Keratinocyte (primary cell): ENCODE measurements at regions not wholly inside any gene's neighbourhood (a gene's known extent, or its start where the extent isn't known, plus 50 kb on each side); places are given as distances from the start of the nearest gene placed in this dataset.

ENCODE experiments used
- DNase-seq: peaks from one replicate; pipeline ENCODE4 v3.0.0-alpha.2; 2011; ENCODE audit warnings: low read depth, missing footprints, low spot score
- FAIRE-seq: peaks from 2 replicates; lab custom pipeline; 2011; peaks lifted over from hg19 to GRCh38; lab: Jason Lieb, UNC
- H2AFZ ChIP-seq: 2 replicates; pipeline ENCODE4 v1.6.0; 2012; ENCODE audit warnings: low read length, control low read depth, inconsistent platforms; ENCODE audit not compliant: control insufficient read depth
- H3K27ac ChIP-seq: 2 replicates; pipeline ENCODE4 v1.5.1; 2011; ENCODE audit warnings: low read length; ENCODE audit not compliant: control insufficient read depth, insufficient read depth
- H3K27me3 ChIP-seq: 3 replicates; pipeline ENCODE4 v1.6.0; 2011; ENCODE audit warnings: low read length; ENCODE audit not compliant: control insufficient read depth, insufficient read depth; ENCODE audit errors: extremely low read depth
- H3K36me3 ChIP-seq, 2 experiments: 2 replicates in 1 of 2; 3 replicates in 1 of 2; pipeline ENCODE4 v1.5.1; 2011; ENCODE audit warnings: low read length in 2 of 2, mild to moderate bottlenecking in 1 of 2; ENCODE audit not compliant: control insufficient read depth in 2 of 2, insufficient read depth in 2 of 2; ENCODE audit errors: extremely low read depth in 1 of 2
- H3K4me1 ChIP-seq: 3 replicates; pipeline ENCODE4 v1.5.1; 2011; ENCODE audit warnings: low read length; ENCODE audit not compliant: control insufficient read depth, insufficient read depth; ENCODE audit errors: extremely low read depth
- H3K4me2 ChIP-seq: 3 replicates; pipeline ENCODE4 v1.6.0; 2011; ENCODE audit warnings: low read depth, low read length; ENCODE audit not compliant: control insufficient read depth, insufficient read depth; ENCODE audit errors: extremely low read depth
- H3K4me3 ChIP-seq, 3 experiments: fragments of 200-600 bp in 1 of 3; sonication (generic) in 1 of 3; 2 replicates in 2 of 3; 3 replicates in 1 of 3; pipeline ENCODE4 v1.5.1; 2011 to 2016; ENCODE audit warnings: low read length in 3 of 3, mild to moderate bottlenecking in 3 of 3, control low read depth in 2 of 3, inconsistent platforms in 1 of 3, low read depth in 1 of 3, mixed read lengths in 1 of 3, mixed run types in 1 of 3, moderate library complexity in 1 of 3; ENCODE audit not compliant: control insufficient read depth in 2 of 3, insufficient read depth in 2 of 3; ENCODE audit errors: extremely low read depth in 1 of 3
- H3K79me2 ChIP-seq: 2 replicates; pipeline ENCODE4 v1.6.0; 2012; ENCODE audit warnings: low read length; ENCODE audit not compliant: control insufficient read depth, insufficient read depth
- H3K9ac ChIP-seq: 3 replicates; pipeline ENCODE4 v1.6.0; 2011; ENCODE audit warnings: low read length; ENCODE audit not compliant: control insufficient read depth, insufficient read depth; ENCODE audit errors: extremely low read depth
- H3K9me1 ChIP-seq: 3 replicates; pipeline ENCODE4 v1.6.0; 2011; ENCODE audit warnings: low read length; ENCODE audit not compliant: control insufficient read depth, insufficient read depth; ENCODE audit errors: extremely low read depth
- H3K9me3 ChIP-seq: 2 replicates; pipeline ENCODE4 v1.5.1; 2012; ENCODE audit warnings: low read depth, low read length; ENCODE audit not compliant: control insufficient read depth
- H4K20me1 ChIP-seq: 3 replicates; pipeline ENCODE4 v1.6.0; 2011; ENCODE audit warnings: low read length; ENCODE audit not compliant: control insufficient read depth, insufficient read depth; ENCODE audit errors: extremely low read depth
- CTCF ChIP-seq, 3 experiments: IDR thresholded peaks in 1 of 3; conservative IDR thresholded peaks in 1 of 3; optimal IDR thresholded peaks in 1 of 3; 2 replicates in 2 of 3; 3 replicates in 1 of 3; pipeline versions ENCODE3 to v1.5.1; 2011; ENCODE audit warnings: low read length in 3 of 3, mild to moderate bottlenecking in 3 of 3, moderate library complexity in 2 of 3, control low read depth in 1 of 3, inconsistent platforms in 1 of 3; ENCODE audit not compliant: insufficient read depth in 2 of 3; ENCODE audit errors: extremely low read depth in 1 of 3
- EZH2 ChIP-seq: IDR thresholded peaks from one replicate; pipeline ENCODE4 v1.6.1; 2012; ENCODE audit warnings: inconsistent platforms, mild to moderate bottlenecking, low read length, moderate library complexity
- dilution Hi-C: fragments of 300-500 bp; cut with MboI; formaldehyde crosslinking; loops from one replicate; pipeline ENCODE4 v1.7.0; 2020; ENCODE audit warnings: low sequenced_read_pairs; ENCODE audit not compliant: extremely low pct_ligation_motif_present

- Histone ChIP-seq H3K9ac (no peak overlapping the region), H3K36me3 (no peaks in the 10 kb centered on the region), H3K9me1 (no peaks in the 10 kb centered on the region), H3K4me3 (no peak overlapping the region), H3K4me2 (no peak overlapping the region), H3K27me3 (no peaks in the 10 kb centered on the region), H4K20me1 (no peaks in the 10 kb centered on the region), H3K79me2 (no peaks in the 10 kb centered on the region), H3K27ac (no peak overlapping the region), H3K4me1 (no peaks in the 10 kb centered on the region), H2AFZ (no peak overlapping the region), H3K9me3 (peaks cover 6% of the 10 kb centered on the region)
- DNase-seq, result no peak
- no peak for FAIRE-seq
- dilution Hi-C loops, result no loop called here
- TF ChIP-seq CTCF (optimal IDR thresholded peaks at IDR 0.05 in 1 of 3, IDR thresholded peaks at IDR 0.05 in 1 of 3, conservative IDR thresholded peaks at IDR 0.05 in 1 of 3; ENCODE audit: extremely low read depth in 1 of 3, insufficient read depth in 2 of 3, low read length in 3 of 3), result no peak
- no peak for TF ChIP-seq EZH2
Measured at GRCh38 chr19:28983430-28983829, 229.5 kb downstream of the UQCRFS1 start.

GRCh38 chr19:28981994-28982393 lies 231.0 kb downstream of the UQCRFS1 start:
- TF ChIP-seq EZH2, result no peak
- TF ChIP-seq CTCF (optimal IDR thresholded peaks at IDR 0.05 in 1 of 3, IDR thresholded peaks at IDR 0.05 in 1 of 3, conservative IDR thresholded peaks at IDR 0.05 in 1 of 3; ENCODE audit: extremely low read depth in 1 of 3, insufficient read depth in 2 of 3, low read length in 3 of 3), result no peak
- Histone ChIP-seq H3K4me2 (no peak overlapping the region), H3K4me1 (no peaks in the 10 kb centered on the region), H3K9me1 (no peaks in the 10 kb centered on the region), H3K4me3 (no peak overlapping the region), H3K9ac (no peak overlapping the region), H4K20me1 (no peaks in the 10 kb centered on the region), H3K27ac (no peak overlapping the region), H3K27me3 (no peaks in the 10 kb centered on the region), H3K79me2 (no peaks in the 10 kb centered on the region), H3K9me3 (peaks cover 7% of the 10 kb centered on the region), H2AFZ (no peak overlapping the region), H3K36me3 (no peaks in the 10 kb centered on the region)
- dilution Hi-C loops, result no loop called here
- DNase-seq (no peak), FAIRE-seq (no peak)
